ENCODE measurements at regions not wholly inside any gene's neighbourhood (a gene's known extent, or its start where the extent isn't known, plus 50 kb on each side); places are given as distances from the start of the nearest gene placed in this dataset.
A peak's percentile ranks its signal among the peaks of the same experiment; 100 is the strongest.

- H4K20me1 ChIP-seq (replicated peaks; ENCODE audit: control insufficient read depth, insufficient read depth, low read length): no peaks in the 10 kb centered on the region
- H3K9me3 ChIP-seq (replicated peaks; ENCODE audit: control insufficient read depth, insufficient read depth, low read depth, low read length): no peaks in the 10 kb centered on the region
- DNase-seq (ENCODE audit: extremely low read depth in 1 of 4, low spot score in 3 of 4): peak in 1 of 4 experiments; percentile 9
- in situ Hi-C loops (cut with MboI) (no loop called here), intact Hi-C loops (cut with micrococcal nuclease) (no loop called here)
- H3K27me3 ChIP-seq (ENCODE audit: control insufficient read depth in 2 of 2, insufficient read depth in 2 of 2, low read length in 2 of 2): peaks cover 0 to 5% of the 10 kb centered on the region in 2 experiments; a peak in 2 of 5 replicates
- 1% methylated on average over 8 of the region's 8 CpGs for WGBS (ENCODE audit: insufficient coverage, low coverage, missing lambda C conversion rate)
- no peak overlapping the region for H3K27ac ChIP-seq (ENCODE audit: extremely low read depth, low read depth, low read length)
- no peak overlapping the region for H3K9ac ChIP-seq (ENCODE audit: insufficient read depth in 1 of 2, low read depth in 2 of 2, low read length in 2 of 2)
- CTCF ChIA-PET (ENCODE audit: low intra/inter-chr PET ratio): no interaction called here
- no peaks in the 10 kb centered on the region for H3K9me1 ChIP-seq (ENCODE audit: control insufficient read depth, insufficient read depth, low read length)
- POLR2A ChIA-PET: no interaction called here
- no peak for FAIRE-seq
- no peaks in the 10 kb centered on the region for H3K79me2 ChIP-seq (ENCODE audit: control insufficient read depth, insufficient read depth, low read length)
- no TSS peak for BruUV-seq (replicated peaks)
- no peak overlapping the region for H3K4me3 ChIP-seq
- no peaks in the 10 kb centered on the region for H3K4me1 ChIP-seq (replicated peaks in 1 of 2; ENCODE audit: control insufficient read depth in 2 of 2, insufficient read depth in 2 of 2, low read length in 2 of 2)
- no peak overlapping the region for H3K4me2 ChIP-seq (ENCODE audit: insufficient read depth, low read length)
- peak; percentile 51; the same call in 1 of the 2 replicates for TF ChIP-seq ETV1 (tag; conservative IDR thresholded peaks at IDR 0.05; ENCODE audit: low read depth)
- peak; percentile 20; the same call in 1 of the 2 replicates for TF ChIP-seq C11orf30 (IDR thresholded peaks at IDR 0.05; ENCODE audit: low read depth)
- TF ChIP-seq ZNF282 (CRISPR knock-in tag; IDR thresholded peaks at IDR 0.05): no peak
- 0 out of 2 replicates have a peak, but pooled peaks have one; percentile 15 for TF ChIP-seq NFE2 (IDR thresholded peaks at IDR 0.05; ENCODE audit: low read depth)
- 0 out of 2 replicates have a peak, but pooled peaks have one; percentile 23 for TF ChIP-seq SPI1 (IDR thresholded peaks at IDR 0.05; ENCODE audit: borderline replicate concordance, low read depth, low read length)
- TF ChIP-seq GABPA (tag; conservative IDR thresholded peaks at IDR 0.05; ENCODE audit: low read depth): 0 out of 2 replicates have a peak, but pooled peaks have one; percentile 19
- 0 out of 2 replicates have a peak, but pooled peaks have one; percentile 10 for TF ChIP-seq THRB (CRISPR knock-in tag; conservative IDR thresholded peaks at IDR 0.05)
- no peak for TF ChIP-seq NR2C2 (CRISPR knock-in tag; IDR thresholded peaks at IDR 0.05)
- TF ChIP-seq NR2C2 (tag; IDR thresholded peaks at IDR 0.05): peak; percentile 64; the same call in 1 of the 2 replicates
- 0 out of 2 replicates have a peak, but pooled peaks have one; percentile 26 for TF ChIP-seq CTBP1 (IDR thresholded peaks at IDR 0.05; ENCODE audit: borderline replicate concordance)
- TF ChIP-seq BRD4 (IDR thresholded peaks at IDR 0.05): no peak
- TF ChIP-seq ZNF717 (CRISPR knock-in tag; IDR thresholded peaks at IDR 0.05): no peak
- H2AFZ ChIP-seq (ENCODE audit: low read depth, low read length): no peak overlapping the region; the same call in 1 of the 2 replicates
- H3K36me3 ChIP-seq (ENCODE audit: control insufficient read depth, insufficient read depth, low read length): no peaks in the 10 kb centered on the region
- ATAC-seq: peak; percentile 64; the same call in 2 of the 3 replicates
These were observed 56.2 kb upstream of the ZSWIM6 start for GRCh38 chr5:61275841-61276240.

Data from K562 (cell line).